ENCODE measurements at regions not wholly inside any gene's neighbourhood (a gene's known extent, or its start where the extent isn't known, plus 50 kb on each side); places are given as distances from the start of the nearest gene placed in this dataset.

GRCh38 chr1:96524100-96524499 lies 197.5 kb upstream of the PTBP2 start:
- TF ChIP-seq POLR2A (IDR thresholded peaks at IDR 0.05), result no peak
- TF ChIP-seq CTCF (IDR thresholded peaks at IDR 0.05), result no peak
- no peak for TF ChIP-seq POLR2AphosphoS5 (IDR thresholded peaks at IDR 0.05)
- TF ChIP-seq EP300 (IDR thresholded peaks at IDR 0.05), result no peak

Data from upper lobe of left lung (tissue), 4 donors.